Cerebellar cortex (tissue), 1 donor: ENCODE measurements at regions not wholly inside any gene's neighbourhood (a gene's known extent, or its start where the extent isn't known, plus 50 kb on each side); places are given as distances from the start of the nearest gene placed in this dataset.
"Not testable (repeated sequence)": the region's sequence is repeated elsewhere in the genome, so short reads cannot be mapped to it uniquely, and the experiment has no call there.

ENCODE experiments used
- DNase-seq: peaks from one replicate; pipeline ENCODE4 v3.0.0-alpha.2; 2015; ENCODE audit warnings: low spot score

DNA sequence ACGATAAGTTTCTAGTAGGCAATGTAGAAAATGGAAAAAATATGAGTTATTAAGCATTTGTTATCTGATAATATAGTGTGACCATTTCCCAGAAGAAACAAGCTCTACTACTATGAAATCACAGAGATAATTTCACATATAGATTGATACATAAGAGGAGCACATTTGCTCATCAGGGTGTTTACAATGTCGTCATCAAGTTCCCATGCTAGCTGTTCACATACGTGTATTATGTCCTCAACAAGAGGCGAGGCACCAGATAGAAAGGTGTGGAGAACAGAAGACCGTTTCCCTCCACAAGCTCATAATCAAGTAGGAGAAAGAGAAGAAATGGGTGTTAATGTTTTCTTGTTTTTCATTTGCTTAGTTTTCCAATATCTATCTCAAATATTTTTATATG is 326.1 kb upstream of the ARID1B start:
- DNase-seq = no peak

DNA sequence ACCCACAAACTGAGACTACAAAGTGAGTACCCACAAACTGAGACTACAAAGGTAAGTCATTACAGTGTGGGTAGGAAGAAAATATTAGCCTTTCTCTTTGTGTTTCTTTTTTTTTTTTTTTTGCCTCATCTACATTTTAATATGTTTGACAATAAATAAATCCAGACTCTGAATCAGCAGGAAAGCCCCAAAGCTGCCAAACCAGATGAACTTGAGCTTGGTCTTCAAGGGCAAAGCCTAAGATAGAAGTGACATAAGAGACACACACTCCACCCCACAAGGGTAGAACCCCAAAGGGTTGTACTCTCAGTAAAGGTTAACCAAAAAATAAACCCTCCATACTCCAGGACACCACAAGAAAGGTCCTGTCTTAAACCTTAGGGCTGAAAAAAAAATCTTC is 326.8 kb upstream of the ARID1B start:
- no peak for DNase-seq

DNA sequence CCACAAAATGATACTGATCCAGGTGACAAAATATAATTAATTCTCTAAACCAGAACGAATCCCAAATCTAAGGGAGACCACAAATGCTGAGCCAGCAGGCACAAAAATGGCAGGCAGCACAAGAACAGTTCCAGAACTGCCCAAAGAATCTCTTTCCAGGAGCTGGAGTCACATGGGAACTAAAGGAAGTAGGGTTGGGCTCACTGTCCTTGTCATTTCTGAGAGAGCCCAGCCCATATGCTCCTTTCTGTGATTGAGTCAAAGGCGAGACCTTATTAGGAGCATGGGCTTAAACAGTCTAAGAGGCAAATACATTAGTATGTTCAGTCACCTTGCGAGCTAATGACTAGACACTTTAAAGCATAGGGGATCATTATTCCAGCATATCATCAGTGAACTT is 327.6 kb upstream of the ARID1B start:
- peak; percentile 65 for DNase-seq

DNA sequence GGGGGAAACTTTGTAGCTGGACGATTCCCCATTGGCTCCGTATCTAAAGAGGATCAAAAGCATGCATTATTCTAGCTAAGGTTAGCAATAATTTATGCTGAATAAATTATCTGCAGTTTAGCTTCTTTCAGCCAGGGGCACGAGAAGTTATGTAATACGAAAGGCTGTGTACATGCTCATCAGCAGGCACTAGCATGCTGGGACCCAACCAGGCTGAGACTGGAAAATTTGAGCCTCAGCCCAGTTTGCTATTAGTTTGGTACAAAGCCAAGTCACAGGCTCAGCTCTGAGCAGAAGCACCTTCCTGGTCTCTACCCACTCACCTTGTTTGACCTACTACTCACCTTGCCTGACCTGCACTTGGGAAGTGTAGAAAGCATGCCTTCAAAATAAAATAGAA is 328.1 kb upstream of the ARID1B start:
- peak; percentile 95 for DNase-seq

DNA sequence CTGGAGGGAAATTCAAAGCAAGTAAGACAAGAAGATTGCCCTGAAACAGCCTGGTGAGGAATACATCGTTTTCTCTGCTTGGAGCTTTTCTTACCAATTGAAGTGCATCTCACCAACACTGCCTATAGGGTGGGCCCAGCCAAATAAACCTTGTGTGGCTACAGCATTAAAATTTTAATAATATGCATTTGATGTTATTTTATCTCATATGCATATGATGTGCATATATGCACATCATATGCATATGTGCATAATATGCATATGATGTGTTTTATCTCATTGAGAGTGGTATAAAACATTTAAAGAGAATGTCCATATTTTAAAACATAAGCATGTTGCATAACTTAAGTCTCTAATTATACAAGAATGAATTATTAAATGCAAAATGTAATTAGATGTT is 328.6 kb upstream of the ARID1B start:
- DNase-seq = peak; percentile 3

DNA sequence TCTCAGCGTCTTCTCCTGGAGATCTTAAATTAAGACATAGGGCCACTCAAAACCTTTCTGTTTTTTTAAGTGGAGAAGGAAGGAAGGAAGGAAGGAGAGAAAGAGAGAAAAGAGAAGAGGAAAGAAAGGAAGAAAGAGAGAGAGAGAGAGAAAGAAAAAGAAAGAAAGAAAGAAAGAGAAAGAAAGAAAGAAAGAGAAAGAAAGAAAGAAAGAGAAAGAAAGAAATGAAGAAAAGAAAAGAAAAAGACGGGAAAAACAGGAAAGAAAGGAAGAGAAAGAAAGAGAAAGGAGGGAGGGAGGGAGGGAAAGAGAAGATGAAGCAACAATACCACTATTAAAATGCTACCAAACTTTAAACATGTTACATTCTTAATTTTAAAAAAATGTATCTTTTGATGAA is 336.5 kb upstream of the ARID1B start:
- no peak for DNase-seq

DNA sequence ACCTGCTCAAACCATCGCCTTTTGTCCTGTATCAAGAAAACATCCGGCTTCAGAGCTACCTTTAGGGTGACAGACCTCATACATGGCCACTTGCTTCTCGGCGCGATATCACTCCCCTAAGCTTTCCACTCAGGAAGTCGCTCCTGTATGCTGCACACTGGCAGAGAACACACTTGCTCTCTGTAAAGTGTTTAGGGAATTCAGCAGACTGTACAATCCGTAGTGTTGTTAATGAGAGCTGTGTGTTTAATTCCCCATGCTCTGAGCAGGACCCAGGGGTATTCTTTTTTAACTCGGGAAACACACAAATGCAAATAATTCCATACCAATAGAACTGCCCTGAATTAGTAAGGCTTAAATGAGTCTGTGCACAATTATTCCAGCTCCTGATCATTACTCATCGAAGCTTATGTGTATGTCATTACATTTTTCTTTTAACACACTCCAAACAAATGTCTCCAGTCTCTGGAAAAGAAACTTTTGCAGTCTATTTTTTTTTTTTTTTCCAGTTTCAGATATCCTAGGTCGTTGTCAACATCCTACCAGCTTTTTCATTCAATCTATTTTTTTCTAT is 338.7 kb upstream of the ARID1B start:
- no peak for DNase-seq

DNA sequence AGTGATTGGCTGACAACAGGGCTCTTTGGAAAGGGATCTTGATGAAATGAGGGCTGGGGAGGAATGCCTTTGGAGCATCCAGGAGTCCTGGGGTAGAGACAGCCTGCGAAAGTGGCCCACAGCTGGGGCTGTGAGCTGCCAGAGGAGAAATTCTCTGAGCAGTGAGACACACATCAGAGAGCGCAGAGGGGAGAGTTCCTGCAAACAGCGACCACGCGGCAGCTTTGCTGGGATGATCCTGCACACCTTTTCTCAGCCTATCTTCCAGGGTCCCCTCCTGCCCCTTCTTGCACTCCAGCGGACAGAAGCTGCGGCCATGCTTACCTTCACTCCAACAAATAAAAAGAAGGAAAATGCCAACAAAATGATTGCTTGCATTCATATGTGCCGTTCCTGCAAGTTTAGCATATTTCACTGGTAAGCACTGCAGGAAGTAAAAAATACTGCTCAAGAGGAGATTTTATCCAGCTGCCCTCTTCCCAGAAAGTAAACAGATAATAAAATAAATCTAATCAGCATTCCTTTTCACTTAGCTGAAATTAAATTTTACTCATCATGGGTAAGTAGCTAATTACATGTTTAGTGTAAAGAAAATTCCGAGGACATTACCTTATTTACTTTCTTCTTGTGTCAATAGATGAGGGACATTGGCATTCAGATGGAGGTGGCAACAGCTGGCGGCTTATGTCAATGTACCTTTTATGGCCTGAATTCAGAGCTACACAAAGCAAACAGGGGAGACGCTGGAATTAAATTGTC is 339.9 kb upstream of the ARID1B start:
- DNase-seq = no peak

DNA sequence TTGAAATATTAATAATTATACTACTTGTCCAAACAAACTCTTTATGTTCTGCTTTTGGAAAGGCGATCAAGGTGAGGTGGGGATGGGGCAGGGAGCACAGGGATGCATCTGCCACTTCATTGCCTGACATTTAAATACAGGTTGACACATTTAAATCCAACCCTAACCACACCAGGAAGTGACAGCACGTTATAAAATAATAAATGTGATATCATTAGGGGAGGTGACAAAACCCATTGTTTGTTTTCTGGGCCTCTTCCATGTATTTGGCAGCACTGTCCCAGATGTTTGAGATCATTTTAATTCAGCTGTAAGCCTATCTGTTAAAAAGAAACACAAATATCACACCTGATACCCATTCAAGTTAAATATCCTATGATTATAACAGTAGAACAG is 342.4 kb upstream of the ARID1B start:
- no peak for DNase-seq

DNA sequence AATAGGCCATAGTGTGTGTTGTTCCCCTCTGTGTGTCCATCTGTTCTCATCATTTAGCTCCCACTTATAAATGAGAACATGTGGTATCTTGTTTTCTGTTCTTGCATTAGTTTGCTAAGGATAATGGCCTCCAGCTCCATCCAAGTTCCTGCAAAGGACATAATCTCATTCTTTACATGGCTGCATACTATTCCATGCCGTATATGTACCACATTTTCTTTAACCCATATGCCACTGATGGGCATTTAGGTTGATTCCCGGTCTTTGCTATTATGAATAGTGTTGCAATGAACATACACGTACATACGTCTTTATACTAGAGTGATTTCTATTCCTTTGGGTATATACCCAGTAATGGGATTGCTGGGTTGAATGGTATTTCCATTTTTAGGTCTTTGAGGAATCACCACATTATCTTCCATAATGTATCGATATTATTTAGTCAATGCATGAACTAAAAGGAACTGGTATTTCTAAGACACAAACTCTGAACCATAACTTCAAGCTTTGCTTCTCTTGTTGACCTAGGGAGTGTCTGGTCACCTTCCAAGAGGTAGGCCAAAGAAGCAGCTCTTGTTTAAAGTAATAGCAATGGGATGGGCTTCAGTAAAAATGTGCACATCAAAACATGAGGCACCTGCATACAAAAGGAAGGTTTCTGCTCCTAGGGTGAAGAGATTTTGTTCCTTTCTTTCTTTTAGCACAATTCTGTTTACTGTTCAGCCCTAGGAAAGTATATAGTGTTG is 343.0 kb upstream of the ARID1B start:
- DNase-seq = no peak

DNA sequence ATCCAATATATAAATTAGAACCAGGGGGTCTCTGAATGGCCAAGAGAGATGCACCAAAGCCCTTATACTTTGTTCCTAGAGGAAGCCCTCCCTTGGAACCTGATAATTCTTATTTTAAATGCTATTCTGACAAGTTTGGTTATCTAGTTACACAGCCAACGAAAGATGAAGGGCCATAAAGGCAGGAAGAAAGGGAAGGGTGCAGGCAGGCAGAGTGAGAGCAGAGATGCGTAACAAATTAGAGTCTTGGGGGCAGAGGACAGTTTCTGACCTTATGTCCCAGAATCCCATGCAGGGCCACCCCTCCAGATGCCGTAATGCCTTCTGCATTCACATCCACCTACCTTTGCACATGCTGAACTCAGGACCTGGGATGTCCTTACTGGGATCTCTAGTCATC is 344.6 kb upstream of the ARID1B start:
- no peak for DNase-seq

DNA sequence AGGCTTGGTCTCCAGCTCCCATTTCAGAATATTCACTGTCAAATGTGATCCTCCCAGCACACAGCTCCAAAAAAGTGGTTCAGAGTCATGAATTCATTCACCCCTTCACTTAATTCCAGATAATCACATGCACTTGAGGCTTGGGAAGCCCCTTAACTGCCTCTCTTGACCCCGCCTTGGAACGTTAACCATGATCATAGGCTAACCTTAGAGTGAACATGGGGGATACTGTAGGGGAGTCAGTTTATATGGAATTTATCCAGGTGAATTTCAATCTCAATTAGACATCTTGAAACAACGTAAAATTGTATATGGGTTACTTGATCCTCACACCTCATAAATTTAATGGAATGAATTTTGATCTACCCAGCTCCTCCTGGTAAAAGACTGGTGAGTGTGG is 346.8 kb upstream of the ARID1B start:
- DNase-seq = no peak

DNA sequence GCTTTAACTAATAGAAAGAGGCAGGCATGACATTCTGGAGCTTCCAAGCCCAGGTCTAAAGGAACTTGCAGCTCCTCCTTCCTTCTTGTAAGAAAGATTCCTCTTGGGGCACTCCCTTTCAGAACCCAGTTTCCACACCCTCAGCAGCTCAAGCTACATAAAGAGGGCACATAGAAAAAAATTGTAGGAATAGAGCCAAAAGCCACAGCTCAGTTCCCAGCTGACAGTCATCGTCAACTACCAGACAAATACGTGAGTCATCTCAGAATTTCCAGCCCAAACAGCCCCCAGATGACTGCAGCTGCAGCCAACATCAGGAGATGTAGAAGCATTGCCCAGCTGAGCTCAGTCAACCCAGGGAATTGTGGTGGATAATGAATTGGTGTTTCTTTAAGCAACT is 349.8 kb upstream of the ARID1B start:
- no peak for DNase-seq

DNA sequence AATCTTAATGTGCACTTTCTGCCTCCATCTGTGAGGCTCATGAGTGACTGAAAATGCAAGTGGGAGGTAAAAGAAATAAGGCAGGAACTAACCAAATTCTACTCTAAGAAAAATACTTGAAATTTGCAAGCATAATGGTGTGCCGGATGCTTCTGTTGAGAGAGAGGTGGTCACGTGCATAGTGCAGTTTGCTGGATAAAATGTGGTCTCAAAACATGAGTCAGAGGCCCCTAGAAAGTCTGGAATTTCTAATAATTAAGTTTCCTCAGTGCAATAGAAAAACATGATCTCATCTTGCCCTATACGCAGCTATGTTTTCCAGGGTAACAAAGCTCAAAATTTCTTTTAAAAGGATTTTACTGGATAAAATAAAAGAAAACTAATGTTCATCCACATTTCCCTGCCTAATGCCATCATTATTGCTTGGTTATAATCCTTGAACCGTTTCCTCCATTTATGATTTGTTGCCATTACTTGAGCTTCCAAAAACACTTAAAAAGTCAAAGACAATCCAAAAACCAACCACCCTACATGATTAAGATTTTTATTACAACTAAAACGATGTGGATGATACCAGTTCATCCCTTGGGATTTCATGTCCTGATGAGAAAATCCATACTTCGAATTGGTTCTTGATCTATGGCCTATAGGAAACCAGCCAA is 351.7 kb upstream of the ARID1B start:
- DNase-seq = no peak

DNA sequence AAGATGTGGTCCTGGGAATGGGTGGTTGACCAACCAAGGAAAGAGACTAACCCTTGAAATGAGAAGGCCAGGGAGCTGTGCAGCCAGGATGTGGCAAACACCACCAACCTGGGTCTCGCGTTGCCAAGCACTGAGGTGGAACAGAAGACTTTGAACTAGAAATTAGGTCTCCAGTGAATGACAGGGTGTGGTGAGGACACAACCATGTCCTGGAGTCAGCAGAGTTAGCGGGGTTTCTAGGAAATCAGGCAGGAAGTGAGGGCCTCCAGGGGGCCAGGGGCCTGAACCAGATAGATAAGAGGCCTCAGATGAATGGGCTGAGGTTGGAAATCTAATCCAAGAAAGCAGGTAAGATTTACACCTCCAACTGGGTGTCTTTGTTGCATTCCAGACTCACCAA is 353.3 kb upstream of the ARID1B start:
- DNase-seq = no peak

DNA sequence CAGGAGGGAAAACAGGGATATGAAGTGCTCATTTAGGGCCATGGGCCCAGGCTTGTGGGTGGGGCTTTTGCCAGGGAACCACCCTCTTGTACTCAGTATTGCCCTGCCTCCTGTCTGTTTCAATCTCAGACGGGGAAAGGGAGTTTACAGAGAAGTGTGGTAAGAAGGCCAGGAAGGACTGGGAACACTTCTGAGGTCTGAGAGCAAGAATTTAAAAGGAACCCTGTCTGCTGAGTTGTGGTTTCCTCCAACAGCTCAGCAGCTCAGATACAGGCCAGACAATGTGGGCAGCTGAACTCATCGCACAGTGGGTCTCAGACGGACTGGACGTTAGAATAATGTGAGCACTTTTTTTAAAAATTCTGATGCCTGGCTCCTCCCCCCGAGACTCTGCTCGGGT is 354.1 kb upstream of the ARID1B start:
- no peak for DNase-seq

DNA sequence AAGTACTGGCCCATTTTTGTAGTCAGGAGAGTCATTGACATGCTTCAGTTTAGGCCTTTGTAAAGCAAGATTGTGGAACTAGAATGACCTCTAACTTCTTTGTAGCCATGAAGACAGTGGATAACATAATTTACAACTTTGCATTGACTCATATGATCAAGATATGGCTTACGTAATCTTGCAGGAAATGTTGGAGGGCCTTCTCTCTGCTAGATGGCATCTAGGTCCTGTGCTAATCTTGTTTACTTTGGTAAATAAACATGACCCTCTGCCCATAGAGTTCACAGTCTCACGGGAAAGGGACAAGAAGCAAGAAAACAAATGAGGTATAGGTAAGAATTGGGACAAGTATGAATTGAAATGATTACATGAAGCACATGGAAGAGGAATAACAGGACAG is 355.2 kb upstream of the ARID1B start:
- no peak for DNase-seq

DNA sequence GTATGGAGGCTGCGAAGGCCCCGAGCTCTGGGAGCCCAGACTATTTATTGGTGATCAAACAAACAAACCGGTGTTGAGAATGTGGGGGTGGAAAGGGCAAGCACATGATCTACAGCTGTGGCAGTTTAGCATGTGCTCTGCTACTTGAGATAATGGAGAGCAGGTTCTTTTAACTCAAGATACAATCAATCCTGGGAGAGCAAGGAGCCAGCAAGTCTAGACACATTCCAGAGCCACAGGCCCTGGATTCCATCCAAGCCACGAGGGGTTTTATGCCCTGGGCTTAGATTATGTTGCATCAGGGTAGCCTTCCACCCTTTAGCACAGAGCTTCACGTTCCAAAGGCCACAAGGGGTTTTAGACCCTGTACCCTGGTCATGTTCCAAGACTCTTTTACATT is 355.9 kb upstream of the ARID1B start:
- DNase-seq = not testable (repeated sequence)

DNA sequence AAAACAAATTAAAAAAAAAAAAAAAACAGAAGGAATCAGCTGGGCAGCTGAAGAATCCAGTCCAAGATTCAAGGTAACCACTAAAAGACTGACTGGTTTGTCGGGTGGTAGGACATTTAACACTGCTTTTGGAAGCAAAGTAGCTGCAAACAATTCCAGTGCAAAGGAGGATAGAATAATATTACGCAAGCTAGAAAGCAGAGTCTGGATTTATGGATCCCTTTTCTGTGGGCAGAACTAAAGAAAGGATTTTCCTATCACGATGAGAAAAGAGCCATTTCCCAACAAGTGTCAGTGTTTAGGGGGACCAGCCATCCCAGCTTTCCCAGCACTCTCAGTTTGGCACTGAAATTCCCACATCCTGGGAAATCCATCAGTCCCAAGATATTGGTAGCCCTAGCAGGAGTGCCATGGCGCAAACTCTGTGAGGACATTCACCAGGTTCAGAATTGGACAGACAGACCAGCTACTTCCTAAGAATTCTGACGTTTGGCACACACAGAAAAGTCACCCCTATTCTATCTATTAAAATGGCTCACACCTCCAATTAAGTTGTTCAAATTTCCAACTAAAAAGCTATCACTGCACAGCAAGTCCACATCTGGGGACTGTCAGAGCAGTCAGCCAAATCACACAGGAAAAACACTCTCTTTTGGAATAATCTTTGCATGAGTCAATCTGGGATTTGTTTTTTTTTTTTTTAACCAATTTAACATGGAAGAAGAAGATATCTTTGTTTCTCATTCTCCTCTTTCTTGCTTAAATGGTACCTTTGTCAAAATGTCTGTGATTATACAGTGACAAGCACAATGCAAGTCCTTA is 356.8 kb upstream of the ARID1B start:
- no peak for DNase-seq

DNA sequence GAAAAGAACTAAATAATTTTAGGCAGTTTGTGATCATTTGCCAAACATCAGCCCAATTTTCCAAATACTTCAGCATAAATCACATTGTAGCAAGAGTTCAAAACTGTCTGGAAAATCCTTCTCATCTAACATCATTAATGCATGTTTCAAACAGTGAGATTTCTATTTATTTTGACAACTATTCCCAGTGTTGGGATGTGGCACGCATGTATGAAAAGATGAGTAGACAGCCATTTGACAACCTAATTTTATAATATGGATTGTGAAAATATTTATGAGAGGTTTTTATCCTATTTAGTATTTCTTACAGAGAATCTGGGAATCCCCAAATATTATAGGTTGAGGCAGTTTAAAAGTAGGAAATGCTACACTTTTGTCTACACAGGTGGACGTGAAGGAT is 357.6 kb upstream of the ARID1B start:
- DNase-seq = no peak

DNA sequence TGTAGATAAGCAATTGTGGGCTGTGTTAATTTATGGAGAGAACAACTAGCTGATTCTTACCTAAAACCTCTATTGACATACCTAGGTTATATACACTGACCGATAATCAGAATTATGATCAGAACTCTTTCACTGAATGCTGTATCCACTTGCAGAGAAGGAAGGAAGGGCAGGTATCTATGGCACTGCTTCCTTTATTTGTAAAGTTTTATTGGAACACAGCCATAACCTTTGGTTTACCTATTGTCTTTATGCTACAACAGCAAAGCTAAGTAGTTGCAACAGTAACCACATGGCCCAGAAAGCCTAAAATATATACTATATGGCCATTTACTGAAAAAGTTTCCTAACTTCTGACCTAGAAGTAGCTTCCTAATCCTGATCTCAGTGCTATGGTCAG is 358.9 kb upstream of the ARID1B start:
- DNase-seq = no peak

DNA sequence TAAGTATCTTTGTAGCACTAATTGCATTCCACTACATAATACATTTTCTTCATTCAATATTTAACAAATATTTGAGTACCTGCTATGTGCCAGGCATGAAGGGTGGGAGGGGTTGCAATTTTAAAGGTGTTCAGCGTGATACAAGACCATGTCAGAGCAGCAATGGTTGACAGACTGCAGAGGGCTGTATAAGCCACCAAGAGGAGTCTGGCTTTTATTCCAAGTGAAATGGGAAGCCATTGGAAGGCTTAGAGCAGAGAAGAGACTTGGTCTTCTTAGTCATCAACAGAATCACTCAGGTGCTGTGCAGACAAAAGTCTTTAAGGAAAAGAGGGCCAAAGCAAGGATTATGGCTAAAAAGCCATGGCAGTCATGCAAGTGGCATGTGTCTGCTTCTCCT is 360.8 kb upstream of the ARID1B start:
- DNase-seq = no peak
